MCF 10A (cell line): ENCODE measurements at regions not wholly inside any gene's neighbourhood (a gene's known extent, or its start where the extent isn't known, plus 50 kb on each side); places are given as distances from the start of the nearest gene placed in this dataset.
A peak's percentile ranks its signal among the peaks of the same experiment; 100 is the strongest.

Experiments used
- BruUV-seq: library from RNA; stranded (reverse); fragments of 400-500 nt; replicated peaks from 2 replicates; lab custom pipeline; 2021; lab: Mats Ljungman, UMichigan
- CTCF ChIA-PET: fragments of 300-600 bp; sonication (Branson Sonifier 250); formaldehyde crosslinking; extraction: SDS; loops from one replicate; lab custom pipeline; 2021; ENCODE audit warnings: antibody characterized with exemption, inconsistent platforms; lab: Yijun Ruan, JAX
- POLR2A ChIA-PET: fragments of 300-600, 350-650 bp; sonication (Branson Sonifier 250); formaldehyde crosslinking; extraction: SDS; loops from one replicate; lab custom pipeline; 2020; ENCODE audit warnings: antibody characterized with exemption, inconsistent platforms; lab: Yijun Ruan, JAX
- DNase-seq: peaks from one replicate; pipeline ENCODE4 v3.0.0-alpha.2; 2018; ENCODE audit not compliant: unreplicated experiment
- H3K27ac Mint-ChIP-seq: one replicate; pipeline ENCODE4 v1.8.0; 2022; ENCODE audit warnings: mild to moderate bottlenecking, low read depth, mixed read lengths; ENCODE audit not compliant: unreplicated experiment
- H3K27me3 Mint-ChIP-seq: one replicate; pipeline ENCODE4 v1.8.0; 2022; ENCODE audit warnings: mixed read lengths; ENCODE audit not compliant: insufficient read depth, unreplicated experiment
- H3K36me3 Mint-ChIP-seq: one replicate; pipeline ENCODE4 v1.8.0; 2022; ENCODE audit warnings: mild to moderate bottlenecking, moderate library complexity, mixed read lengths; ENCODE audit not compliant: insufficient read depth, unreplicated experiment
- H3K4me1 Mint-ChIP-seq: one replicate; pipeline ENCODE4 v1.8.0; 2022; ENCODE audit warnings: mixed read lengths; ENCODE audit not compliant: insufficient read depth, unreplicated experiment
- H3K4me3 Mint-ChIP-seq: one replicate; pipeline ENCODE4 v1.8.0; 2022; ENCODE audit warnings: mild to moderate bottlenecking, moderate library complexity, mixed read lengths; ENCODE audit not compliant: unreplicated experiment
- H3K9me3 Mint-ChIP-seq: one replicate; pipeline ENCODE4 v1.8.0; 2022; ENCODE audit warnings: mixed read lengths; ENCODE audit not compliant: unreplicated experiment
- CTCF ChIP-seq: fragments of 200-600 bp; IDR thresholded peaks from one replicate; pipeline ENCODE4 v1.8.0; 2022; ENCODE audit warnings: antibody characterized with exemption, mild to moderate bottlenecking; ENCODE audit not compliant: unreplicated experiment
- intact Hi-C: fragments of 100-400 bp; cut with micrococcal nuclease; formaldehyde crosslinking; loops from 2 replicates; pipeline ENCODE4 v1.14.1; 2022

DNA sequence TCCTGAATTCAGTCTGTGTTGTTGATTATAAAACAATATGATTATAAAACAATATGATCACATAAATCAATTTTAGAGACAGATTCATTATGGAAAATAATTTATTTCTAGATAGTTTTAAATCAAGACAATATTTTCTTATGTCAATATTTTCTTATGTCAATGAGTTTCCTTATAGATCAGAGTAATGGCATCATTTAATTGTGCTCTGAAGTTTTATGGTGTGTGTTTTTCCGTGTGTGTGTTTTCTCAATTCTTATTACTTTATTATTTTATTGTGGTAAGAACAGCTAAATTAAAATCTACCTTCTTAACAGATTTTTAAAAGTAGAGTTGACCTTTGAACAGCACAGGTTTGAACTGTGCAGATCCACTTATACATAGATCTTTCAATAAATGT, 105.3 kb upstream of the SLCO1B1 start:
- no TSS peak for BruUV-seq
- no peak for DNase-seq
- H3K9me3 Mint-ChIP-seq = peaks cover 13% of the 10 kb centered on the region
- intact Hi-C loops = no loop called here
- ChIA-PET CTCF (no interaction called here), POLR2A (no interaction called here)
- no peaks in the 10 kb centered on the region for H3K4me1 Mint-ChIP-seq
- no peak overlapping the region for H3K27ac Mint-ChIP-seq
- no peaks in the 10 kb centered on the region for H3K27me3 Mint-ChIP-seq
- no peak overlapping the region for H3K4me3 Mint-ChIP-seq
- H3K36me3 Mint-ChIP-seq = no peaks in the 10 kb centered on the region
- TF ChIP-seq CTCF = no peak

DNA sequence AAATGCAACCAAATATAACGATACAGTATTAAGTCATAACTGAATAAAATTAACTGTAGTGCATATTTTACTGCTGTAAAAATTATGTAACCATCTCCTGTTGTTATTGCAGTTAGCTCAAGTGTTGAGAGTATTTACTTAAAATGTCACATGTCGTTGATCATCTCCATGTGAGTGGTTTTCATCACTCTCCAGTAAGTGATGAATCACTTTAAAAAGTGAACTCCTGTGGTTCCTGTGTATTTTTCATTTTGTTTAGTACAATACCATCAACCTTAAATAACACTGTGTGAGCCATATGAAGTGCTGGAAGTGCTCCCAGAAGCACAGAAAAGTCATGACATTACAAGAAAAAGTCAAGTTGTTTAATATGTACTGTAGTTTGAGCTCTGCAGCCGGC, 104.7 kb upstream of the SLCO1B1 start:
- ChIA-PET POLR2A (no interaction called here), CTCF (interaction anchor here (0.9 kb wide), 1 partner anchor 546 kb away, joined by 3 read pairs; no protein-coding TSS in a partner anchor)
- DNase-seq = no peak
- Mint-ChIP-seq H3K36me3 (no peaks in the 10 kb centered on the region), H3K4me3 (no peak overlapping the region), H3K9me3 (peaks cover 11% of the 10 kb centered on the region), H3K4me1 (no peaks in the 10 kb centered on the region), H3K27me3 (no peaks in the 10 kb centered on the region), H3K27ac (no peak overlapping the region)
- intact Hi-C loops = no loop called here
- no peak for TF ChIP-seq CTCF
- BruUV-seq = no TSS peak

GRCh38 chr12:21054334-21054733, 76.7 kb upstream of the SLCO1B1 start:
- Mint-ChIP-seq H3K9me3 (peaks cover 7% of the 10 kb centered on the region), H3K27ac (no peak overlapping the region), H3K4me3 (no peak overlapping the region), H3K4me1 (no peaks in the 10 kb centered on the region), H3K36me3 (no peaks in the 10 kb centered on the region), H3K27me3 (no peaks in the 10 kb centered on the region)
- POLR2A ChIA-PET = no interaction called here
- TF ChIP-seq CTCF = no peak
- CTCF ChIA-PET = no interaction called here
- DNase-seq = peak; percentile 49
- intact Hi-C loops = no loop called here
- no TSS peak for BruUV-seq

- DNase-seq = peak; percentile 14
- Mint-ChIP-seq H3K4me3 (no peak overlapping the region), H3K27me3 (no peaks in the 10 kb centered on the region), H3K9me3 (peaks cover 7% of the 10 kb centered on the region), H3K4me1 (no peaks in the 10 kb centered on the region), H3K27ac (no peak overlapping the region), H3K36me3 (no peaks in the 10 kb centered on the region)
- CTCF ChIA-PET = interaction anchor here (0.6 to 2.0 kb wide), 5 partner anchors 97 to 192 kb away, joined by 3 to 10 read pairs (median 4); no protein-coding TSS in a partner anchor
- POLR2A ChIA-PET = no interaction called here
- intact Hi-C loops = loop anchor here (5.0 to 10.0 kb wide), 2 partner anchors 111 to 419 kb away; no protein-coding TSS in a partner anchor
- no TSS peak for BruUV-seq
- TF ChIP-seq CTCF = peak; percentile 14
Measured at GRCh38 chr12:21065845-21066244, 65.1 kb upstream of the SLCO1B1 start.
